Fibroblast of lung (primary cell): ENCODE measurements at regions not wholly inside any gene's neighbourhood (a gene's known extent, or its start where the extent isn't known, plus 50 kb on each side); places are given as distances from the start of the nearest gene placed in this dataset.

ENCODE experiments used
- DNase-seq, 2 donors: peaks; one replicate each; pipeline versions ENCODE4 v3.0.0 to v3.0.0-alpha.2; 2010; ENCODE audit warnings: low read depth in 2 of 2
- H2AFZ ChIP-seq: 2 replicates; pipeline ENCODE4 v1.5.1; 2012; ENCODE audit warnings: low read length, control low read depth, inconsistent platforms
- H3K27ac ChIP-seq: 2 replicates; pipeline ENCODE4 v1.5.1; 2011; ENCODE audit warnings: low read length, control low read depth; ENCODE audit not compliant: insufficient read depth
- H3K27me3 ChIP-seq: 2 replicates; pipeline ENCODE4 v1.5.1; 2011; ENCODE audit warnings: mild to moderate bottlenecking, low read length; ENCODE audit not compliant: control insufficient read depth, insufficient read depth
- H3K36me3 ChIP-seq: 2 replicates; pipeline ENCODE4 v1.5.1; 2011; ENCODE audit warnings: low read length; ENCODE audit not compliant: control insufficient read depth, insufficient read depth
- H3K4me1 ChIP-seq: 2 replicates; pipeline ENCODE4 v1.5.1; 2011; ENCODE audit warnings: low read length; ENCODE audit not compliant: control insufficient read depth, insufficient read depth; ENCODE audit errors: extremely low read depth
- H3K4me2 ChIP-seq: 2 replicates; pipeline ENCODE4 v1.5.1; 2011; ENCODE audit warnings: low read length, control low read depth; ENCODE audit not compliant: insufficient read depth; ENCODE audit errors: extremely low read depth
- H3K4me3 ChIP-seq, 4 experiments: fragments of 200-600 bp in 1 of 4; sonication (generic) in 1 of 4; replicated peaks in 1 of 4; 2 replicates each; pipeline ENCODE4 v1.5.1; 2011 to 2016; ENCODE audit warnings: low read length in 4 of 4, low read depth in 3 of 4, mild to moderate bottlenecking in 3 of 4, control low read depth in 2 of 4, inconsistent platforms in 1 of 4, mixed read lengths in 1 of 4; ENCODE audit not compliant: insufficient read depth in 1 of 4; ENCODE audit errors: control extremely low read depth in 1 of 4
- H3K79me2 ChIP-seq: 2 replicates; pipeline ENCODE4 v1.5.1; 2012; ENCODE audit warnings: mild to moderate bottlenecking, low read length, inconsistent platforms; ENCODE audit not compliant: control insufficient read depth, insufficient read depth
- H3K9ac ChIP-seq: 2 replicates; pipeline ENCODE4 v1.5.1; 2011; ENCODE audit warnings: mild to moderate bottlenecking, low read length, control low read depth; ENCODE audit not compliant: insufficient read depth
- H3K9me3 ChIP-seq: 2 replicates; pipeline ENCODE4 v1.5.1; 2012; ENCODE audit warnings: low read depth, low read length; ENCODE audit not compliant: control insufficient read depth, insufficient read depth
- H4K20me1 ChIP-seq: 2 replicates; pipeline ENCODE4 v1.5.1; 2011; ENCODE audit warnings: low read length; ENCODE audit not compliant: control insufficient read depth, insufficient read depth; ENCODE audit errors: extremely low read depth
- EZH2 ChIP-seq: IDR thresholded peaks from 2 replicates; pipeline ENCODE4 v1.5.1; 2012; ENCODE audit warnings: low read length, control low read depth, mild to moderate bottlenecking; ENCODE audit errors: missing control alignments
- TF ChIP-seq, protein P1 (sequence below), 2 donors: IDR thresholded peaks in 1 of 2; conservative IDR thresholded peaks in 1 of 2; 1 replicate in 1 of 2; 2 replicates in 1 of 2; pipeline ENCODE4 v1.5.1; 2011 to 2012; ENCODE audit warnings: low read length in 2 of 2, control low read depth in 1 of 2, inconsistent platforms in 1 of 2, low read depth in 1 of 2, mild to moderate bottlenecking in 1 of 2

DNA sequence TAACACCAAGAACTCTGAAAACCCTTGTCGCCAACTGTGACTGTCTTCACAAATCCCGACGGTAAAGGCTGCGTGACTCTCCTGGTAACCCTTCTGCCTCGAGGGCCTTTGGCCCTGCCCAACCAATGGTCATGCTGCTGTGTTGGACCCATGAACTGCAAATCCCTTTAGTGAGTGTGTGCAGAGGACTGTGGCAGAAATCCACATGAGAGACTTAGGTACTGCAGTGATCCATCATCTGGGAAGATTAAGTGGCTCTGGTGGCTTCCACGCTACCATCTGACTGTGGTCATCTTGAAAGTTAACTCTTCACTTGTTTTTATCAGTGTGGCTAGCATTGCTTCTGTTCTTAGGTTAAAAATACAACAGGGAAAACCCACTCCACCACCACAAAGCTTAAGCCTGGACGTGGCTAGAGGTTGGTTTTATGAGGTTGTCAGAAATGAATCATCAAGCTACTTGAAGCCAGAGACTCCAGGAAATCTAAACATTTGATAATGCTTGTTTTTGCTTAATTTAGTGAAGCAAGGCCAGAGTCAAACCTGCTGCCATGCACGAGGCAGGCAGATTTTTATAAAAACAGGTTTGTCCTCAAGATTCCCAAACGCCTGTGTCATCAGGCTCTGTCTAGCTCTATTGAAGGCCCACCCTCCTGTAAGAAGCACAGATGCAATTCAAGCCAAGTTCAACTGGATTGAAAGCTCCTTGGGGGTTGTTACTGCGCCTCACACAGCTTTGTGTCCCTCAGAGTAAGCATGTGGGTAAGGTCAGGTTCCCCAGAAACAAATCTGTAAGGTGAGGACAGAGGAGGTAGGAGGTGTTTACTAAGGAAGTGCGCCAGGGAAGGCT lies 52.7 kb upstream of the ERCC6L2 start:
- H4K20me1 ChIP-seq: no peaks in the 10 kb centered on the region
- peaks cover 17% of the 10 kb centered on the region for H3K4me1 ChIP-seq
- H2AFZ ChIP-seq: peak overlapping the region; percentile 3
- peak overlapping the region; percentile 58 for H3K27ac ChIP-seq
- H3K36me3 ChIP-seq: no peaks in the 10 kb centered on the region
- no peaks in the 10 kb centered on the region for H3K9me3 ChIP-seq
- H3K27me3 ChIP-seq: no peaks in the 10 kb centered on the region
- H3K4me2 ChIP-seq: peak overlapping the region; percentile 75
- DNase-seq: peak; percentile 96 to 97
- no peak overlapping the region for H3K4me3 ChIP-seq
- no peaks in the 10 kb centered on the region for H3K79me2 ChIP-seq
- TF ChIP-seq EZH2: no peak
- TF ChIP-seq, protein P1, sequence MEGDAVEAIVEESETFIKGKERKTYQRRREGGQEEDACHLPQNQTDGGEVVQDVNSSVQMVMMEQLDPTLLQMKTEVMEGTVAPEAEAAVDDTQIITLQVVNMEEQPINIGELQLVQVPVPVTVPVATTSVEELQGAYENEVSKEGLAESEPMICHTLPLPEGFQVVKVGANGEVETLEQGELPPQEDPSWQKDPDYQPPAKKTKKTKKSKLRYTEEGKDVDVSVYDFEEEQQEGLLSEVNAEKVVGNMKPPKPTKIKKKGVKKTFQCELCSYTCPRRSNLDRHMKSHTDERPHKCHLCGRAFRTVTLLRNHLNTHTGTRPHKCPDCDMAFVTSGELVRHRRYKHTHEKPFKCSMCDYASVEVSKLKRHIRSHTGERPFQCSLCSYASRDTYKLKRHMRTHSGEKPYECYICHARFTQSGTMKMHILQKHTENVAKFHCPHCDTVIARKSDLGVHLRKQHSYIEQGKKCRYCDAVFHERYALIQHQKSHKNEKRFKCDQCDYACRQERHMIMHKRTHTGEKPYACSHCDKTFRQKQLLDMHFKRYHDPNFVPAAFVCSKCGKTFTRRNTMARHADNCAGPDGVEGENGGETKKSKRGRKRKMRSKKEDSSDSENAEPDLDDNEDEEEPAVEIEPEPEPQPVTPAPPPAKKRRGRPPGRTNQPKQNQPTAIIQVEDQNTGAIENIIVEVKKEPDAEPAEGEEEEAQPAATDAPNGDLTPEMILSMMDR (conservative IDR thresholded peaks at IDR 0.05 in 1 of 2, IDR thresholded peaks at IDR 0.05 in 1 of 2; ENCODE audit: low read depth in 1 of 2, low read length in 2 of 2): no peak
- H3K9ac ChIP-seq: no peak overlapping the region

- no peak overlapping the region for H3K4me3 ChIP-seq
These were observed 53.5 kb upstream of the ERCC6L2 start for GRCh38 chr9:95822015-95822414.

GRCh38 chr9:95820074-95820473 lies 55.4 kb upstream of the ERCC6L2 start:
- no peaks in the 10 kb centered on the region for H3K27me3 ChIP-seq
- no peak overlapping the region for H3K27ac ChIP-seq
- H3K4me1 ChIP-seq: peaks cover 17% of the 10 kb centered on the region
- H3K79me2 ChIP-seq: no peaks in the 10 kb centered on the region
- H3K9me3 ChIP-seq: no peaks in the 10 kb centered on the region
- H3K4me3 ChIP-seq: no peak overlapping the region
- no peak overlapping the region for H2AFZ ChIP-seq
- H3K9ac ChIP-seq: no peak overlapping the region
- no peak for DNase-seq
- TF ChIP-seq, protein P1 (conservative IDR thresholded peaks at IDR 0.05 in 1 of 2, IDR thresholded peaks at IDR 0.05 in 1 of 2; ENCODE audit: low read depth in 1 of 2, low read length in 2 of 2): no peak
- H3K36me3 ChIP-seq: no peaks in the 10 kb centered on the region
- H3K4me2 ChIP-seq: no peak overlapping the region
- no peaks in the 10 kb centered on the region for H4K20me1 ChIP-seq

More at GRCh38 chr9:95822015-95822414, 53.5 kb upstream of the ERCC6L2 start:
- H3K4me2 ChIP-seq: no peak overlapping the region
- no peak overlapping the region for H3K9ac ChIP-seq
- no peak for DNase-seq
- no peaks in the 10 kb centered on the region for H3K9me3 ChIP-seq
- peak overlapping the region; percentile 43 for H3K27ac ChIP-seq
- H3K36me3 ChIP-seq: no peaks in the 10 kb centered on the region
- no peaks in the 10 kb centered on the region for H4K20me1 ChIP-seq
- no peaks in the 10 kb centered on the region for H3K27me3 ChIP-seq
- H3K4me1 ChIP-seq: peaks cover 17% of the 10 kb centered on the region
- H3K79me2 ChIP-seq: no peaks in the 10 kb centered on the region
- TF ChIP-seq, protein P1 (conservative IDR thresholded peaks at IDR 0.05 in 1 of 2, IDR thresholded peaks at IDR 0.05 in 1 of 2; ENCODE audit: low read depth in 1 of 2, low read length in 2 of 2): no peak
- TF ChIP-seq EZH2: no peak
- no peak overlapping the region for H2AFZ ChIP-seq
